WTC11 (cell line): ENCODE measurements at regions not wholly inside any gene's neighbourhood (a gene's known extent, or its start where the extent isn't known, plus 50 kb on each side); places are given as distances from the start of the nearest gene placed in this dataset.

Source experiments
- ATAC-seq: fragments of 200-7000 bp; cut with Tn5 transposase; 2 replicates; pipeline ENCODE4 v1.10.0; 2021; ENCODE audit warnings: mild to moderate bottlenecking, moderate library complexity
- CTCF ChIA-PET: fragments of 300-600 bp; sonication (Branson Sonifier 250); formaldehyde crosslinking; loops from one replicate; lab custom pipeline; 2021; ENCODE audit warnings: antibody characterized with exemption; lab: Charles Lee
- POLR2A ChIA-PET: fragments of 350-600 bp; sonication (Branson Sonifier 250); formaldehyde crosslinking; loops from one replicate; lab custom pipeline; 2021; ENCODE audit warnings: antibody characterized with exemption; lab: Charles Lee
- DNase-seq: peaks from one replicate; pipeline ENCODE4 v3.0.0; 2021; ENCODE audit warnings: low spot score
- H3K27ac Mint-ChIP-seq: 2 replicates; pipeline ENCODE4 v1.8.0; 2021; ENCODE audit warnings: mixed read lengths
- H3K27me3 Mint-ChIP-seq: 2 replicates; pipeline ENCODE4 v1.8.0; 2021; ENCODE audit warnings: low read depth, mild to moderate bottlenecking, moderate library complexity, mixed read lengths
- H3K36me3 Mint-ChIP-seq: 2 replicates; pipeline ENCODE4 v1.8.0; 2021; ENCODE audit warnings: mixed read lengths
- H3K4me1 Mint-ChIP-seq: 2 replicates; pipeline ENCODE4 v1.8.0; 2022; ENCODE audit warnings: mixed read lengths
- H3K4me3 Mint-ChIP-seq: 2 replicates; pipeline ENCODE4 v1.8.0; 2021; ENCODE audit warnings: mild to moderate bottlenecking, moderate library complexity, mixed read lengths
- H3K9me3 Mint-ChIP-seq: 2 replicates; pipeline ENCODE4 v1.8.0; 2021; ENCODE audit warnings: mixed read lengths
- AFF4 ChIP-seq: sonication (generic); formaldehyde crosslinking; IDR thresholded peaks from 2 replicates; pipeline ENCODE4 v1.8.1; 2023; ENCODE audit warnings: mild to moderate bottlenecking, missing genetic modification reagents, borderline replicate concordance
- AR ChIP-seq: fragments of 250-450 bp; sonication (Bioruptor Pico); IDR thresholded peaks from 2 replicates; pipeline ENCODE4 v1.9.0; 2021; ENCODE audit warnings: mild to moderate bottlenecking
- ARID4B ChIP-seq: sonication (generic); formaldehyde crosslinking; IDR thresholded peaks from 2 replicates; pipeline ENCODE4 v1.8.0; 2023; ENCODE audit warnings: missing genetic modification reagents, mild to moderate bottlenecking, borderline replicate concordance
- CBFB ChIP-seq: sonication (generic); formaldehyde crosslinking; IDR thresholded peaks from 2 replicates; pipeline ENCODE4 v1.8.1; 2022; ENCODE audit warnings: mild to moderate bottlenecking, low read depth, missing genetic modification reagents
- CREM ChIP-seq: sonication (generic); formaldehyde crosslinking; IDR thresholded peaks from 2 replicates; pipeline ENCODE4 v1.8.1; 2022; ENCODE audit warnings: mild to moderate bottlenecking, missing genetic modification reagents, moderate library complexity
- ESRRA ChIP-seq: sonication (generic); formaldehyde crosslinking; IDR thresholded peaks from 2 replicates; pipeline ENCODE4 v1.8.1; 2022; ENCODE audit warnings: mild to moderate bottlenecking, missing genetic modification reagents, borderline replicate concordance
- JAZF1 ChIP-seq: fragments of 250-450 bp; sonication (Bioruptor Pico); IDR thresholded peaks from 2 replicates; pipeline ENCODE4 v1.9.0; 2021; ENCODE audit warnings: moderate library complexity, mild to moderate bottlenecking, inconsistent platforms
- JUN ChIP-seq: sonication (generic); formaldehyde crosslinking; IDR thresholded peaks from 2 replicates; pipeline ENCODE4 v1.8.0; 2023; ENCODE audit warnings: mild to moderate bottlenecking, missing genetic modification reagents
- NFYB ChIP-seq: sonication (generic); formaldehyde crosslinking; conservative IDR thresholded peaks from 2 replicates; pipeline ENCODE4 v1.8.0; 2022; ENCODE audit warnings: low read depth, missing genetic modification reagents
- USF2 ChIP-seq: sonication (generic); formaldehyde crosslinking; IDR thresholded peaks from 2 replicates; pipeline ENCODE4 v1.8.1; 2023; ENCODE audit warnings: mild to moderate bottlenecking, missing genetic modification reagents, moderate library complexity
- ZNF396 ChIP-seq: fragments of 250-450 bp; sonication (Bioruptor Pico); IDR thresholded peaks from 2 replicates; pipeline ENCODE4 v1.8.0; 2021; ENCODE audit warnings: mild to moderate bottlenecking, moderate library complexity, borderline replicate concordance
- ZNF425 ChIP-seq: fragments of 250-450 bp; sonication (Bioruptor Pico); conservative IDR thresholded peaks from 2 replicates; pipeline ENCODE4 v1.9.0; 2021; ENCODE audit warnings: mild to moderate bottlenecking
- ZNF512 ChIP-seq: sonication (generic); formaldehyde crosslinking; IDR thresholded peaks from 2 replicates; pipeline ENCODE4 v1.8.1; 2022; ENCODE audit warnings: missing genetic modification reagents, borderline replicate concordance

GRCh38 chrX:80139564-80139963 is 125.0 kb downstream of the TBX22 start:
- ATAC-seq (peak; percentile 60), DNase-seq (no peak)
- Mint-ChIP-seq H3K36me3 (peaks cover under 1% of the 10 kb centered on the region; the same call in 1 of the 2 replicates), H3K27me3 (no peaks in the 10 kb centered on the region), H3K27ac (0 out of 2 replicates have a peak overlapping the region, but pooled peaks have one; percentile 29), H3K4me3 (no peak overlapping the region), H3K9me3 (peaks cover 3% of the 10 kb centered on the region), H3K4me1 (peaks cover 32% of the 10 kb centered on the region)
- CTCF ChIA-PET = no interaction called here
- TF ChIP-seq ZNF396 = no peak
- no peak for TF ChIP-seq ZNF512 (CRISPR knock-in tag)
- no peak for TF ChIP-seq AR (CRISPR knock-in tag)
- POLR2A ChIA-PET = no interaction called here

GRCh38 chrX:80170581-80170980 is 156.0 kb downstream of the TBX22 start:
- peaks cover 10% of the 10 kb centered on the region; the same call in 1 of the 2 replicates for H3K9me3 Mint-ChIP-seq
- ChIA-PET CTCF (no interaction called here), POLR2A (no interaction called here)
- TF ChIP-seq CBFB (CRISPR knock-in tag) (no peak), JUN (CRISPR knock-in tag) (no peak), JAZF1 (CRISPR knock-in tag) (no peak), AR (CRISPR knock-in tag) (no peak), ARID4B (CRISPR knock-in tag) (no peak), USF2 (CRISPR knock-in tag) (no peak), ESRRA (CRISPR knock-in tag) (no peak), CREM (CRISPR knock-in tag) (no peak), NFYB (CRISPR knock-in tag) (no peak), ZNF425 (CRISPR knock-in tag) (no peak), AFF4 (CRISPR knock-in tag) (no peak)
- no peaks in the 10 kb centered on the region for H3K27me3 Mint-ChIP-seq
- DNase-seq (no peak), ATAC-seq (no peak)
- H3K4me3 Mint-ChIP-seq = no peak overlapping the region
- no peaks in the 10 kb centered on the region for H3K4me1 Mint-ChIP-seq
- no peak overlapping the region for H3K27ac Mint-ChIP-seq
- no peaks in the 10 kb centered on the region for H3K36me3 Mint-ChIP-seq
